HFFc6 (cell line): ENCODE measurements at regions not wholly inside any gene's neighbourhood (a gene's known extent, or its start where the extent isn't known, plus 50 kb on each side); places are given as distances from the start of the nearest gene placed in this dataset.

Source experiments
- DNase-seq: peaks from one replicate; pipeline ENCODE4 v3.0.0-alpha.2; 2018
- H3K27ac Mint-ChIP-seq: 2 replicates; pipeline ENCODE4 v1.8.0; 2020; ENCODE audit warnings: mild to moderate bottlenecking, mixed read lengths
- H3K27me3 Mint-ChIP-seq: 2 replicates; pipeline ENCODE4 v1.8.0; 2021; ENCODE audit warnings: mild to moderate bottlenecking, moderate library complexity, mixed read lengths; ENCODE audit not compliant: insufficient read depth
- H3K36me3 Mint-ChIP-seq: 2 replicates; pipeline ENCODE4 v1.8.0; 2021; ENCODE audit warnings: low read depth, mixed read lengths
- H3K4me1 Mint-ChIP-seq: 2 replicates; pipeline ENCODE4 v1.8.0; 2020; ENCODE audit warnings: low read depth, mixed read lengths
- H3K4me3 Mint-ChIP-seq: 2 replicates; pipeline ENCODE4 v1.8.0; 2020; ENCODE audit warnings: mild to moderate bottlenecking, moderate library complexity, mixed read lengths
- H3K9me3 Mint-ChIP-seq: 2 replicates; pipeline ENCODE4 v1.8.0; 2020; ENCODE audit warnings: mild to moderate bottlenecking, mixed read lengths
- CTCF ChIP-seq: fragments of 200-600 bp; sonication (generic); IDR thresholded peaks from 2 replicates; pipeline ENCODE4 v1.5.0; 2021; ENCODE audit warnings: antibody characterized with exemption, mild to moderate bottlenecking

DNA sequence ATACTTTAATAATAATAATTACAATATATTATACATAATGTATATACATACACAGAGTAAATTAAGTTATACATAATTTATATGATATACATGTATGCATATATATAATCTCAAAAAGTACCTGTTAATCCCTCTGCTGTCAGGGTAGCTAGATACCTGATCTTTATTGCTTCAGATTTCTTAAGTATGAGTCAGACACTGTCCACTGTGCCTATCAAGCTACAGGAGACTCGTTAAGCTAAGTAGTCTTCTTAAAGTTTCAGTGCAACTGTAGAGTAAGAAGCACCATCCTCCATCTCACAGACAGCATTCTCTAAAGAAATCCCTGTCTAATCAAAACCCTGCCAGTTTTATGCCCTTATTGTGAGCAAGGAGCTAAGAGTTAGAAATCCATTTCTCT lies 428.7 kb downstream of the RERGL start:
- no peaks in the 10 kb centered on the region for H3K27me3 Mint-ChIP-seq
- no peak overlapping the region for H3K27ac Mint-ChIP-seq
- no peak overlapping the region for H3K4me3 Mint-ChIP-seq
- no peaks in the 10 kb centered on the region for H3K36me3 Mint-ChIP-seq
- no peak for DNase-seq
- H3K4me1 Mint-ChIP-seq, result no peaks in the 10 kb centered on the region
- no peak for TF ChIP-seq CTCF
- H3K9me3 Mint-ChIP-seq, result peaks cover 19% of the 10 kb centered on the region

GRCh38 chr12:17652436-17652835 lies 437.6 kb downstream of the RERGL start:
- Mint-ChIP-seq H3K4me1 (no peaks in the 10 kb centered on the region), H3K36me3 (no peaks in the 10 kb centered on the region), H3K9me3 (no peaks in the 10 kb centered on the region), H3K27me3 (peaks cover 1% of the 10 kb centered on the region; the same call in 1 of the 2 replicates), H3K4me3 (no peak overlapping the region), H3K27ac (no peak overlapping the region)
- no peak for TF ChIP-seq CTCF
- no peak for DNase-seq

GRCh38 chr12:17642340-17642650 lies 447.7 kb downstream of the RERGL start:
- Mint-ChIP-seq H3K27ac (no peak overlapping the region), H3K4me3 (peak overlapping the region; percentile 84; the same call in 1 of the 2 replicates), H3K27me3 (no peaks in the 10 kb centered on the region), H3K9me3 (no peaks in the 10 kb centered on the region), H3K4me1 (peaks cover 5% of the 10 kb centered on the region), H3K36me3 (no peaks in the 10 kb centered on the region)
- TF ChIP-seq CTCF, result peak; percentile 10
- no peak for DNase-seq

GRCh38 chr12:17640615-17641014 lies 449.4 kb downstream of the RERGL start:
- no peak overlapping the region for H3K27ac Mint-ChIP-seq
- DNase-seq, result no peak
- H3K36me3 Mint-ChIP-seq, result no peaks in the 10 kb centered on the region
- TF ChIP-seq CTCF, result no peak
- no peak overlapping the region for H3K4me3 Mint-ChIP-seq
- peaks cover 5% of the 10 kb centered on the region for H3K4me1 Mint-ChIP-seq
- no peaks in the 10 kb centered on the region for H3K9me3 Mint-ChIP-seq
- H3K27me3 Mint-ChIP-seq, result no peaks in the 10 kb centered on the region

GRCh38 chr12:17618831-17619230 lies 471.2 kb downstream of the RERGL start:
- Mint-ChIP-seq H3K27me3 (peaks cover 2% of the 10 kb centered on the region; the same call in 1 of the 2 replicates), H3K36me3 (peaks cover 10% of the 10 kb centered on the region), H3K4me1 (no peaks in the 10 kb centered on the region), H3K27ac (no peak overlapping the region), H3K9me3 (peaks cover 30% of the 10 kb centered on the region), H3K4me3 (no peak overlapping the region)
- TF ChIP-seq CTCF, result no peak
- no peak for DNase-seq

DNA sequence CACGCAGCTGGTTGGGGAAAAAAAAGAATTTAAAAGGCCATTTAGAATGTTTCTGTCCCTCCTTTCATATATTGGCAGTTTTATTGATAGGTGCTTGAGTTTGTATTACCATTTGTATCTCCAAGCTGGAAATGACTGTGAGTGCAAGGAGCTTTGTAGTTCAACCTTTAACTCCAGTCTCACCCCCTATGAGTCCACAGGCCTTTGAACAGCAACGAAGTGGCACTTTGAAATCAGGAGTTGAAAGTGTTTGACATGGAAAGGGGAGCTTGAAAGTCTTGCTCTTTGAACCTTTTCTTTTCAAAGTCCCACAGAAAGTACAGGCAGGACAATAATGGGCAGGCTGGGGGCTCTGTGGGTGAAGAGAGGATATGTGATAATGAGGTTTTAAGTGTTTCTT lies 480.3 kb downstream of the RERGL start:
- no peak overlapping the region for H3K27ac Mint-ChIP-seq
- DNase-seq, result no peak
- H3K4me1 Mint-ChIP-seq, result no peaks in the 10 kb centered on the region
- H3K9me3 Mint-ChIP-seq, result peaks cover 11% of the 10 kb centered on the region
- no peak overlapping the region for H3K4me3 Mint-ChIP-seq
- H3K27me3 Mint-ChIP-seq, result no peaks in the 10 kb centered on the region
- TF ChIP-seq CTCF, result no peak
- H3K36me3 Mint-ChIP-seq, result no peaks in the 10 kb centered on the region
